Nephron (organoid): ENCODE measurements at regions not wholly inside any gene's neighbourhood (a gene's known extent, or its start where the extent isn't known, plus 50 kb on each side); places are given as distances from the start of the nearest gene placed in this dataset.

Source experiments
- H3K27ac Mint-ChIP-seq, 3 experiments: 2 replicates each; pipeline ENCODE4 v1.8.0; 2020; ENCODE audit warnings: mixed read lengths in 3 of 3, mild to moderate bottlenecking in 2 of 3, moderate library complexity in 1 of 3
- H3K27me3 Mint-ChIP-seq: 2 replicates; pipeline ENCODE4 v1.8.0; 2021; ENCODE audit warnings: low read depth, mild to moderate bottlenecking, moderate library complexity, mixed read lengths
- H3K36me3 Mint-ChIP-seq: 2 replicates; pipeline ENCODE4 v1.8.0; 2020; ENCODE audit warnings: low read depth, mixed read lengths
- H3K4me1 Mint-ChIP-seq: 2 replicates; pipeline ENCODE4 v1.8.0; 2020; ENCODE audit warnings: mixed read lengths
- H3K4me3 Mint-ChIP-seq, 3 experiments: 2 replicates each; pipeline ENCODE4 v1.8.0; 2020; ENCODE audit warnings: mild to moderate bottlenecking in 3 of 3, mixed read lengths in 3 of 3, moderate library complexity in 2 of 3
- H3K9me3 Mint-ChIP-seq: 2 replicates; pipeline ENCODE4 v1.8.0; 2020; ENCODE audit warnings: mixed read lengths
- TF ChIP-seq, protein P1 (sequence below), 3 experiments: fragments of 200-600 bp; sonication (generic); IDR thresholded peaks; one replicate each; pipeline ENCODE4 v1.5.0; 2021; ENCODE audit warnings: antibody characterized with exemption in 3 of 3; ENCODE audit not compliant: unreplicated experiment in 3 of 3

DNA sequence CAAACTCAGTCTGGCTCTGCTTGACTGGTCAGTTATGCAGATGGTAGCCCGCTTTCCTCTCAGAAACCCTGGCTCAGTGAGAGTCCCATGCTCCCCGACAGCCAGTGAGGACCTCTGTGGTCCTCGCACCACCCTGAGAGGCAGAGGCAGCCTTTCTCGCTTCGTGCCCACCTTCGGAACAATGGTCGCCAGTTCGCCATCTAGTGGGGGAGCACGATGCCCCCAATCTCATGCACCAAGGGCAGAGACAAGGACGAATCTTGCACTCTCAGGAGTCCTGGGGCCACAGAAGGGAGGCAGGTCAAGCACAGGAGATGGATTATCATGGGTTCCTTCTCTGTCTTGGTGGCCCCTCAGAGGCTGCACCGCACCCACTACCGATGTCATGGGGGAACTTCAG is 75.2 kb downstream of the RHCG start:
- H3K4me1 Mint-ChIP-seq = no peaks in the 10 kb centered on the region

DNA sequence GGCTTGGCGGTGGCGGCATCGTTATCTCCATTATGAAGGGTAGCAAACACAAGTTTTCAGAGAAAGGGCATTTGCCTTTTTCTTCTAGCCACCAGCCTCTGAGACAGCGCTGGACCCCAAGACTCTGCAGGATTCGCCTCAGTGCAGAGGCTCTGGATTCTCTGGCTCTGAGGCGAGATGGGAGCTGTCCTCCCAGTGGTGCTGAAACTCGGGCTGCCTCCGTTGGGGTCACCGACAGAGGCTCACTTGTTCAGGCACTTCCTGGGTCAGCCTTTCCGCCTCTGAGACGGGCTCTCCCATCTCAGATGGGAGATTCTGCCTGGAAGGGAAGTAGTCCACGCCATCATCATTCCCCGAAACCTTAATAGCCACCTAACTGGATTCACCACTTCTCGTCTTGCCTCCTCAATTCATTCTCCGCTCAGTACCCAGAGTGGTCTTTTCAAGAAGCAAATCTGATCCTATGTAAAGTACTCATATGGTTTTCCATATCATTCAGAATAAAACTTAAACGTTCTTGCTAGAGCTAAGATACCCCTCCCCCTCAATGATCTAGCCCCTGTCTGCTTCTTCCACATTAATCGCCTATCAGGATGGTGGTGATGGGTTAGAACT is 76.9 kb downstream of the RHCG start:
- TF ChIP-seq, protein P1, sequence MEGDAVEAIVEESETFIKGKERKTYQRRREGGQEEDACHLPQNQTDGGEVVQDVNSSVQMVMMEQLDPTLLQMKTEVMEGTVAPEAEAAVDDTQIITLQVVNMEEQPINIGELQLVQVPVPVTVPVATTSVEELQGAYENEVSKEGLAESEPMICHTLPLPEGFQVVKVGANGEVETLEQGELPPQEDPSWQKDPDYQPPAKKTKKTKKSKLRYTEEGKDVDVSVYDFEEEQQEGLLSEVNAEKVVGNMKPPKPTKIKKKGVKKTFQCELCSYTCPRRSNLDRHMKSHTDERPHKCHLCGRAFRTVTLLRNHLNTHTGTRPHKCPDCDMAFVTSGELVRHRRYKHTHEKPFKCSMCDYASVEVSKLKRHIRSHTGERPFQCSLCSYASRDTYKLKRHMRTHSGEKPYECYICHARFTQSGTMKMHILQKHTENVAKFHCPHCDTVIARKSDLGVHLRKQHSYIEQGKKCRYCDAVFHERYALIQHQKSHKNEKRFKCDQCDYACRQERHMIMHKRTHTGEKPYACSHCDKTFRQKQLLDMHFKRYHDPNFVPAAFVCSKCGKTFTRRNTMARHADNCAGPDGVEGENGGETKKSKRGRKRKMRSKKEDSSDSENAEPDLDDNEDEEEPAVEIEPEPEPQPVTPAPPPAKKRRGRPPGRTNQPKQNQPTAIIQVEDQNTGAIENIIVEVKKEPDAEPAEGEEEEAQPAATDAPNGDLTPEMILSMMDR (IDR thresholded peaks at IDR 0.05; ENCODE audit: unreplicated experiment in 3 of 3) = no peak
- H3K4me1 Mint-ChIP-seq = no peaks in the 10 kb centered on the region
- H3K36me3 Mint-ChIP-seq = no peaks in the 10 kb centered on the region
- H3K27ac Mint-ChIP-seq = no peak overlapping the region
- peaks cover 96% of the 10 kb centered on the region for H3K27me3 Mint-ChIP-seq
- no peak overlapping the region for H3K4me3 Mint-ChIP-seq
- no peaks in the 10 kb centered on the region for H3K9me3 Mint-ChIP-seq

More for the DNA sequence above, 75.2 kb downstream of the RHCG start:
- TF ChIP-seq, protein P1 (IDR thresholded peaks at IDR 0.05; ENCODE audit: unreplicated experiment in 3 of 3) = no peak
- Mint-ChIP-seq H3K36me3 (no peaks in the 10 kb centered on the region), H3K4me3 (no peak overlapping the region), H3K9me3 (no peaks in the 10 kb centered on the region), H3K27ac (no peak overlapping the region), H3K27me3 (peaks cover 94% of the 10 kb centered on the region)

DNA sequence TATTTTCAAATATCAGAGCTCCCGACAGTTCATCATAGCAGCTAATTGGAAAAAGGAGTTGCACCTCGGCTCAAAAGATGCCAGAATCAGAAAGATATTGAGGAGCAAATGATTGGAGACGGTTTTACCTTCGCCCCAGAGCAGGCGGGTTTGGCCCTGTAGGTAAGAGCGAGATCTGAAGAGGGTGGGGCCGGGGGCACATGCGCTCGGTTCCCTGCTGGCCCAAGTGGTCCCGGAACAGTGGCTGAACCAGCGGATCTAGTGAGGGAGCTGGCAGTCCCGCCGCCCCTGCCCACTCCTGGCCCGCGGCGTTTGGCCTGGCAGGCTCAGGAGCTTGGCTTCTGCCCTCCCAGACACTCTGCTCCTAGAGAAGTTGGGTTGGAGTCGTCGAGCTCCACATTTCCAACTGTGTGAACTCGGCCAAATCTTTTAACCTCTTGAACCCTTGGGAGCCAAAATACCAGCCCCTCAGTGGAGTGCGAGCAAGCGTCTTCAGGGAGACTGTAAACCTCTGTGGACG is 79.1 kb downstream of the RHCG start:
- no peaks in the 10 kb centered on the region for H3K4me1 Mint-ChIP-seq
- no peak overlapping the region for H3K27ac Mint-ChIP-seq
- H3K36me3 Mint-ChIP-seq = no peaks in the 10 kb centered on the region

DNA sequence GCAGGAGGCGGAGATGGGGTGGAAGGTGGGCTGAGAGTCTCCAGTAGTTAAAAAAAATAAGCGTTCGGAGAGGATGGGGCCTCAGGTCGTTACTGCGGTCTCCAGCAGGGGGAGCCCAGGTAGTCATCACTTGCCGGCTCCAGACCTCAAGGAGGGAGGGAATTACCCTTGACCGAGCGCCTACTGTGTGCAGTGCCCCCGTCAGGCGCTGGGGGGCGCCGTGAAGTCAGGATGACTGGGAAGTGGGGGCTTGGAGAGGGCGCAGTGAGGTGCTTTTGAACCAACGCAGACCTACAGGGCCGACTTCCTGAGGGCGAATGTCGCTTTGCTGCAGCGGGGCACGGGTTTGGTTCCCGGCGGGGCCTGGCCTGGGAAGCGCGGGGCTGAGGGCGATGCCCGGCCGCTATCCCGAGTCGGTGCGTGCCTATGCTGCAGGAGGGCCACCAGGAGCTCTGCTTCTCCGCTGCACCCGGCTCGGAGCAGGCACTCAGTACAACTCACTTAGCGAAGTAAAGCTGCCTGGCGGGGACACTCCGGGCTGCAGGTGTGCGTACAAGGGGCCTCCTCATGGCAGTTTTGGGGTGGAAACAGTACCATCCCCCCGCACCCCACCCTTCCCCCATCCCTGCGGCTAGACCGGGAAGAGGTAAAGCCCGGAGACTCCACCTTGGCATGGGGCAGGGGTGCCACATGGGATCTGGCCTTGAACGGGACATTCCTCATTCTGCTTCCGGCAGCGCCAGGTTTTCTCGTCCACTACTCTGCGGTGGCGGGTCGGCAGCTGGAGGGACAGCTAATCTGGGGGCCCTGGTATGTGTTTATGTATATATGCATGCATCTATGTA is 79.8 kb downstream of the RHCG start:
- Mint-ChIP-seq H3K27me3 (peaks cover 98% of the 10 kb centered on the region), H3K36me3 (no peaks in the 10 kb centered on the region), H3K27ac (no peak overlapping the region), H3K9me3 (no peaks in the 10 kb centered on the region), H3K4me3 (no peak overlapping the region), H3K4me1 (no peaks in the 10 kb centered on the region)
- TF ChIP-seq, protein P1 (IDR thresholded peaks at IDR 0.05; ENCODE audit: unreplicated experiment in 3 of 3) = peak; percentile 64 to 70 (median 65)

More for the DNA sequence above, 79.1 kb downstream of the RHCG start:
- H3K9me3 Mint-ChIP-seq = no peaks in the 10 kb centered on the region
- TF ChIP-seq, protein P1 (IDR thresholded peaks at IDR 0.05; ENCODE audit: unreplicated experiment in 3 of 3) = no peak
- H3K27me3 Mint-ChIP-seq = peaks cover 98% of the 10 kb centered on the region
- H3K4me3 Mint-ChIP-seq = no peak overlapping the region

DNA sequence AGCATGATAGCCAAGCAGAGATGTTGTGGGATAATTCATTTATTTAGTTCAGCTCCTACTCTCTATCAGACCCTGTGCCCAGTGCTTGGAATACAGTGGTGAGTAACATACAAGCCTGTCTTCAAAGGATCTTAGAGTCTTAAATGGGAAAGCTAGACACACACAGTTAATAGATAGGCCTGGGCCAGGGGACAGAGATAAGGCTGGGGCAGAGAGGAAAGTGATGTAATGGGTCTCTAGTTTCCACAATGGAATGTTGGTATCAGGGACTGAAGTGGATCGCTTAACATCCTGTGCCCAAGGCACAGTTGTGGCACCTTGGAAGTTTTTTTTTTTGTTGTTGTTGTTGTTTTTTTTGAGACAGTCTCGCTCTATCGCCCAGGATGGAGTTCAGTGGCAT is 79.9 kb upstream of the POLG start:
- no peak overlapping the region for H3K4me3 Mint-ChIP-seq
- H3K9me3 Mint-ChIP-seq = no peaks in the 10 kb centered on the region
- H3K36me3 Mint-ChIP-seq = no peaks in the 10 kb centered on the region
- TF ChIP-seq, protein P1 (IDR thresholded peaks at IDR 0.05; ENCODE audit: unreplicated experiment in 3 of 3) = no peak
- H3K4me1 Mint-ChIP-seq = no peaks in the 10 kb centered on the region
- peaks cover 98% of the 10 kb centered on the region for H3K27me3 Mint-ChIP-seq
- no peak overlapping the region for H3K27ac Mint-ChIP-seq
